Endothelial cell (in vitro differentiated cells): ENCODE measurements at regions not wholly inside any gene's neighbourhood (a gene's known extent, or its start where the extent isn't known, plus 50 kb on each side); places are given as distances from the start of the nearest gene placed in this dataset.

Experiments
- DNase-seq: peaks from one replicate; pipeline ENCODE4 v3.0.0; 2021; ENCODE audit warnings: low spot score
- H3K27ac Mint-ChIP-seq: one replicate; pipeline ENCODE4 v1.8.0; 2021; ENCODE audit warnings: mixed read lengths, inconsistent platforms; ENCODE audit not compliant: unreplicated experiment
- H3K27me3 Mint-ChIP-seq: one replicate; pipeline ENCODE4 v1.8.0; 2021; ENCODE audit warnings: mild to moderate bottlenecking, moderate library complexity, mixed read lengths, inconsistent platforms; ENCODE audit not compliant: unreplicated experiment
- H3K36me3 Mint-ChIP-seq: one replicate; pipeline ENCODE4 v1.8.0; 2021; ENCODE audit warnings: mild to moderate bottlenecking, low read depth, mixed read lengths, inconsistent platforms; ENCODE audit not compliant: unreplicated experiment
- H3K4me1 Mint-ChIP-seq: one replicate; pipeline ENCODE4 v1.8.0; 2021; ENCODE audit warnings: mild to moderate bottlenecking, mixed read lengths, inconsistent platforms; ENCODE audit not compliant: unreplicated experiment
- H3K4me3 Mint-ChIP-seq: one replicate; pipeline ENCODE4 v1.8.0; 2021; ENCODE audit warnings: mild to moderate bottlenecking, mixed read lengths, inconsistent platforms; ENCODE audit not compliant: unreplicated experiment
- H3K9me3 Mint-ChIP-seq: one replicate; pipeline ENCODE4 v1.8.0; 2021; ENCODE audit warnings: mixed read lengths, inconsistent platforms; ENCODE audit not compliant: unreplicated experiment
- TF ChIP-seq, protein P1 (sequence below): fragments of 200-600 bp; sonication (generic); IDR thresholded peaks from one replicate; pipeline ENCODE4 v1.5.0; 2021; ENCODE audit warnings: antibody characterized with exemption; ENCODE audit not compliant: unreplicated experiment

DNA sequence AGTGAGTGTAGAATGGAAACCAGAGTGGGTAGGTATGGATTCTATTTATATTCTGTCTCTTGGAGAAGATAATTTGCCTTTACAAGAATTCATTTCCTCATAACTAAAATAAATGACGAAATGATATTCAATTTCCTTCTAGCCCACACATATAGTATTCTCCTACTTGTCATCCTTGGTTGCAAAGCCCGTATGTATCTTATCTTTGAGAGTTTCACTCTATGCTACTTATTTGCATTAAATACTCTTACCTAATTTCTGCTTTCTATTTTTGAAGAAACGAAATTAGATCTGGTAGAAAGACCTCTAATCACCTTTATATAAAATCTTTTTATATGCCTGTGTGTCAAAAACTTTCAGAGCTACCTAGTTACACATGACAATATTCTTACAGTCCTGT, 457.7 kb downstream of the NKX6-1 start:
- no peaks in the 10 kb centered on the region for H3K9me3 Mint-ChIP-seq
- TF ChIP-seq, protein P1, sequence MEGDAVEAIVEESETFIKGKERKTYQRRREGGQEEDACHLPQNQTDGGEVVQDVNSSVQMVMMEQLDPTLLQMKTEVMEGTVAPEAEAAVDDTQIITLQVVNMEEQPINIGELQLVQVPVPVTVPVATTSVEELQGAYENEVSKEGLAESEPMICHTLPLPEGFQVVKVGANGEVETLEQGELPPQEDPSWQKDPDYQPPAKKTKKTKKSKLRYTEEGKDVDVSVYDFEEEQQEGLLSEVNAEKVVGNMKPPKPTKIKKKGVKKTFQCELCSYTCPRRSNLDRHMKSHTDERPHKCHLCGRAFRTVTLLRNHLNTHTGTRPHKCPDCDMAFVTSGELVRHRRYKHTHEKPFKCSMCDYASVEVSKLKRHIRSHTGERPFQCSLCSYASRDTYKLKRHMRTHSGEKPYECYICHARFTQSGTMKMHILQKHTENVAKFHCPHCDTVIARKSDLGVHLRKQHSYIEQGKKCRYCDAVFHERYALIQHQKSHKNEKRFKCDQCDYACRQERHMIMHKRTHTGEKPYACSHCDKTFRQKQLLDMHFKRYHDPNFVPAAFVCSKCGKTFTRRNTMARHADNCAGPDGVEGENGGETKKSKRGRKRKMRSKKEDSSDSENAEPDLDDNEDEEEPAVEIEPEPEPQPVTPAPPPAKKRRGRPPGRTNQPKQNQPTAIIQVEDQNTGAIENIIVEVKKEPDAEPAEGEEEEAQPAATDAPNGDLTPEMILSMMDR = no peak
- H3K4me3 Mint-ChIP-seq = no peak overlapping the region
- no peaks in the 10 kb centered on the region for H3K27me3 Mint-ChIP-seq
- peaks cover 5% of the 10 kb centered on the region for H3K4me1 Mint-ChIP-seq
- H3K36me3 Mint-ChIP-seq = no peaks in the 10 kb centered on the region
- no peak for DNase-seq
- H3K27ac Mint-ChIP-seq = no peak overlapping the region

DNA sequence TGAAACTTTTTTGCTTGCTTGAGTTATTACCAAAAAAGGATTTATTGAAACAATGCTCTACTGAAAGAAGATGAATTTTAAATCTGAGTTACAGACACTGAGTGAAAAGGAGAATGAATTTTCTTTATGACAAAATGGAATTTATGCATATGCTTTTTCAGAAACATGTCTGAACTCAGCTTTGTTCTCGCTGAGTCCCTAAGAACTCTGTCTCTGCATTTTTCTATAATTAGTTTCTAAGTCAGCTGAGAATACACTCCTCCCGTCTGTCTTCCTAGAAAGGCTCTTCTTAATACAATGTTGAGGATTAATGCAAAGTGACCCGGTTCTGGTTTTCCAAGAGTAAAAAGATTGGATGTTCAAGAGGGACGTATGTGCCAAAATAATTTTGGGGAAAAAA, 463.5 kb downstream of the NKX6-1 start:
- no peak for DNase-seq
- H3K36me3 Mint-ChIP-seq = no peaks in the 10 kb centered on the region
- TF ChIP-seq, protein P1 = no peak
- peaks cover 5% of the 10 kb centered on the region for H3K4me1 Mint-ChIP-seq
- H3K27ac Mint-ChIP-seq = no peak overlapping the region
- no peaks in the 10 kb centered on the region for H3K27me3 Mint-ChIP-seq
- no peaks in the 10 kb centered on the region for H3K9me3 Mint-ChIP-seq
- no peak overlapping the region for H3K4me3 Mint-ChIP-seq

DNA sequence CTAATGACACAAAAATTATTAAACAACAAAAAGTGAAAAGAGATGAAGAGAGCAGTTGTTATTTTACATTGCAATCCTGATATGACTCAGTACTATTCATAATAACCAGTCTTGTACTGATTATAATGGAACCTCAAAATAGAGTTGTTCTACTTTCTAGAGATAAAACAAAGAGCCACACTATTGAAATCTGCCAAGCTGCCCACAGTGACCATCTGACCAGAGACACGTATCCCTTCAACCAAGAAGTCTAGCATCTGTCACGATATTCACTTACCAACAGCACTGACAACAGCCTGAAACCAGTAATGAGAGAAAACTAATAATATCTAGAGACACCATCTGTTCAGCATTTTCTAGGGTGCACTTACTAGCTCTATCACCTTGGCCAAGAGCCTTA, 466.7 kb downstream of the NKX6-1 start:
- Mint-ChIP-seq H3K36me3 (no peaks in the 10 kb centered on the region), H3K27me3 (no peaks in the 10 kb centered on the region), H3K4me3 (no peak overlapping the region), H3K27ac (no peak overlapping the region), H3K4me1 (no peaks in the 10 kb centered on the region), H3K9me3 (no peaks in the 10 kb centered on the region)
- TF ChIP-seq, protein P1 = no peak
- DNase-seq = no peak

DNA sequence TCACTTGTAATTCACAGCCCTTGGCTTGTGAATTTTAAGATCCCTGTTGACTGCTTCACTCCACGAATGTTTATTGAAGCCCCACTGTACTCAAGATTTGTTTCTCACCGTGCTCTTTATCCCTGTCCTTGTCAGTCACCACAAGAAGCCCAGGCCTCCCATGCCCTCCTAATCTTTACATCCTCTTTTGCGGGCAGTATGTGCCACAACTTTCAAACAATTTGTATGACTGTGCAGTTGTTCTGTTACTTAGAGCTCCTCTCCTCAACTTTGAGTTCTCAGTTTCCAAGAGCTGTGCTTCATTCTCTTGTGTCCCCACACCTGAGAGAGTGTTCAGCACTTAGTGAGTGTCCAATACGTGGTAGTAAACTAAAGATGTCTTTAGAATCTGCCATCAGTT, 467.7 kb downstream of the NKX6-1 start:
- H3K27me3 Mint-ChIP-seq = no peaks in the 10 kb centered on the region
- H3K4me3 Mint-ChIP-seq = no peak overlapping the region
- no peak for DNase-seq
- H3K9me3 Mint-ChIP-seq = no peaks in the 10 kb centered on the region
- TF ChIP-seq, protein P1 = no peak
- no peaks in the 10 kb centered on the region for H3K36me3 Mint-ChIP-seq
- H3K4me1 Mint-ChIP-seq = no peaks in the 10 kb centered on the region
- no peak overlapping the region for H3K27ac Mint-ChIP-seq

DNA sequence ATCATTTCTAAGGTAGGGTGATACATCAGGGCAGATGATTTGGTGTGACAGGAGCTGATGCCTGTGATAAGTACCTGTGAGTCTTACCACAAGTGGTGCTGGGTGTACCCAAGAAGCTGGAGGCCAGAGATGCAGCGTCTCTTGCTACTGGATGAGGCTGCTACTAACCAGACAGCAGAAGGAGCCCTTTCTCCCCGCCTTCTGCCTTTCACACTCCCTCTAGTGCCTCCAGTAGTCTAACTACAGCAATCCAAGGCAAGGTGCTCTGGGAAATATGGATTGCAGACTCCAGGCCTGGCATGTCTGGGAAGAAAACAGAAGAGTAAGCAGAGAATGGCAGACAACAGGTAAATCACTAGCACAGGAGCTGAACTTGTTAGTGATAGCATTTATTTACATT, 470.8 kb downstream of the NKX6-1 start:
- no peaks in the 10 kb centered on the region for H3K9me3 Mint-ChIP-seq
- DNase-seq = no peak
- TF ChIP-seq, protein P1 = no peak
- no peaks in the 10 kb centered on the region for H3K27me3 Mint-ChIP-seq
- no peaks in the 10 kb centered on the region for H3K36me3 Mint-ChIP-seq
- no peaks in the 10 kb centered on the region for H3K4me1 Mint-ChIP-seq
- H3K4me3 Mint-ChIP-seq = no peak overlapping the region
- H3K27ac Mint-ChIP-seq = no peak overlapping the region
